ENCODE measurements at regions not wholly inside any gene's neighbourhood (a gene's known extent, or its start where the extent isn't known, plus 50 kb on each side); places are given as distances from the start of the nearest gene placed in this dataset.
A peak's percentile ranks its signal among the peaks of the same experiment; 100 is the strongest.

- no peak for DNase-seq
Observed at GRCh38 chr9:79250806-79251205, 321.0 kb upstream of the TLE4 start.

- DNase-seq = peak; percentile 3
Observed at GRCh38 chr9:79254900-79255650, 316.7 kb upstream of the TLE4 start.

GRCh38 chr9:79255651-79256260 lies 316.0 kb upstream of the TLE4 start:
- DNase-seq = no peak

GRCh38 chr9:79256691-79257213 lies 315.0 kb upstream of the TLE4 start:
- DNase-seq = peak; percentile 99

- DNase-seq = peak; percentile 48
Observed at GRCh38 chr9:79257228-79257781, 314.5 kb upstream of the TLE4 start.

GRCh38 chr9:79257790-79258351 lies 313.9 kb upstream of the TLE4 start:
- DNase-seq = no peak

GRCh38 chr9:79259858-79260257 lies 311.9 kb upstream of the TLE4 start:
- DNase-seq = no peak

- DNase-seq = no peak
Observed at GRCh38 chr9:79263628-79264027, 308.1 kb upstream of the TLE4 start.

GRCh38 chr9:79264041-79264440 lies 307.7 kb upstream of the TLE4 start:
- no peak for DNase-seq

- DNase-seq = no peak
Observed at GRCh38 chr9:79264511-79265355, 307.0 kb upstream of the TLE4 start.

- DNase-seq = no peak
Observed at GRCh38 chr9:79266986-79267385, 304.8 kb upstream of the TLE4 start.

GRCh38 chr9:79268806-79269205 lies 303.0 kb upstream of the TLE4 start:
- no peak for DNase-seq

- no peak for DNase-seq
Observed at GRCh38 chr9:79273311-79273710, 298.5 kb upstream of the TLE4 start.

GRCh38 chr9:79279356-79279755 lies 292.4 kb upstream of the TLE4 start:
- DNase-seq = no peak

GRCh38 chr9:79280691-79281090 lies 291.1 kb upstream of the TLE4 start:
- no peak for DNase-seq

- no peak for DNase-seq
Observed at GRCh38 chr9:79284081-79284480, 287.7 kb upstream of the TLE4 start.

- no peak for DNase-seq
Observed at GRCh38 chr9:79286992-79287707, 284.6 kb upstream of the TLE4 start.

- no peak for DNase-seq
Observed at GRCh38 chr9:79287708-79288290, 284.0 kb upstream of the TLE4 start.

GRCh38 chr9:79289856-79290255 lies 281.9 kb upstream of the TLE4 start:
- DNase-seq = no peak

- DNase-seq = no peak
Observed at GRCh38 chr9:79292731-79293280, 279.0 kb upstream of the TLE4 start.

GRCh38 chr9:79300068-79300467 lies 271.7 kb upstream of the TLE4 start:
- no peak for DNase-seq

- DNase-seq = no peak
Observed at GRCh38 chr9:79301085-79301484, 270.7 kb upstream of the TLE4 start.

Measured in kidney glomerular epithelial cell (primary cell).